ENCODE measurements at regions not wholly inside any gene's neighbourhood (a gene's known extent, or its start where the extent isn't known, plus 50 kb on each side); places are given as distances from the start of the nearest gene placed in this dataset.
"Not testable (repeated sequence)": the region's sequence is repeated elsewhere in the genome, so short reads cannot be mapped to it uniquely, and the experiment has no call there.

GRCh38 chr13:69649063-69649392 lies 458.6 kb upstream of the ATXN8OS start:
- CTCF ChIA-PET: no interaction called here
- POLR2A ChIA-PET: no interaction called here

DNA sequence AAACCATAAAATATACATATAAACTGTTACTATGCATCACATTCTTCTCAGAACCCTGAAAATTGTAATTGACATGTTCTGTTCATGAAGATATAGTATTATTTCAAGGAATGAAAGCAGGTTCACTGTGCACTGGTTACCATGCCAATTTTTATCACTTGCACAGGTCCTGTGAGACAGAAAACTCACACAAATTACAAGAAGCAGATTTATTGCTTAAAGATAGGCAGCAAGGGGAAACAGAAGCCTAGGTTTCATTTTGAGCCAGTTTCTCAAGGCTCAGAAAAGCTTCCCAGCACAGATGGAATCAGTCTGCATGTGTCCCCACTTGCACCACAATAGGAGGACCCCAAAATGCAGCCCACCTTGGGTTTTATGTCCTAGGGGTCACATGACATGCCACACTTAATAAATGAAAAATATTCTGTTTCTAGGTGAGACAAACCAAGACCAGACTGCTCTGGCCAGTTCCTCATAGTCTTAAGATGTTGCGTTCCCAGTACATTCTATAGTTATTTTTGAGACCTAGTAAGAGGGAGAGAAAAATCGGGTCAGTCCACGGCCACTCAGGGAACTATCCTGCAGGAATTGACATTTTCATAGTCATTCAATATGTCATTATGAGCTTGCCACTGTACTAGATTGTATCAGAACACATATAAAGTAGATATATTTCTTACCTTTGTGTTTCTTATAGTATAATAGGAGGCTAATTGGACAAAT lies 459.1 kb upstream of the ATXN8OS start:
- ChIA-PET CTCF (no interaction called here), POLR2A (no interaction called here)

DNA sequence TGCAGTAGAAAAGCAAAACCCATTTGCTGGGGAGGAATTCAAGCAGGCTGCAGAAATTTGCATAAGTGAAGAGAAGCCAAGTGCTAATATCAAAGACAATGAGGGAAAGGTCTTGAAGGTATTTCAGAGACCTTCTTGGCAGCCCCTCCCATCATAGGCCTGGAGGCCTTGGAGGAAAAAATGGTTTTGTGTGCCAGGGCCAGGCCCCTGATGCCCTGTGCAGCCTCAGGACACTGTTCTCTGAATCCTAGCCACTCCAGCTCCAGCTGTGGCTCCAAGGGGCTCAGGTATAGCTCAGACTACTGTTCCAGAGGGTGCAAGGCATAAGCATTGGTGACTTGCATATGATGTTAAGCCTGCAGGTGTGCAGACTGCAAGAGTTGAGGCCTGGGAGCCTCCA lies 463.2 kb upstream of the ATXN8OS start:
- ChIA-PET CTCF (no interaction called here), POLR2A (no interaction called here)

DNA sequence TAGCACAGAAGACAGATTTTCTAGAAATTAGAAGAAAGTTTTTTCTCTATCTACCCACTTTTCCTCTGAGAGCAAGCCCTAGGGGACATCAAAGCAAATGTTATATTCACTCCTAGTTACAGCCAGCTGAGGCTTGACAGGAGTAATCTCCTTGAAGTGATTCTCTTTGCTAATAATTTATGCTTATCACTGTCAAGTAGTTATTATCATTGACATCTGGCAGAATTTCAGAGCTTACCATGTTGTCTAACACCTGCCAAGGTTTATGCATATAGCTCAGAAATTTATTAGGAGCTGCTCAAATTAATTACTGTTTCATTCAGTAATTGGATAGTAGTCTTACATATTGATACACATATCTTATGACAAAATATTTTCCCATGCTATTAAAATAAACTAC lies 465.9 kb upstream of the ATXN8OS start:
- ChIA-PET CTCF (no interaction called here), POLR2A (no interaction called here)

DNA sequence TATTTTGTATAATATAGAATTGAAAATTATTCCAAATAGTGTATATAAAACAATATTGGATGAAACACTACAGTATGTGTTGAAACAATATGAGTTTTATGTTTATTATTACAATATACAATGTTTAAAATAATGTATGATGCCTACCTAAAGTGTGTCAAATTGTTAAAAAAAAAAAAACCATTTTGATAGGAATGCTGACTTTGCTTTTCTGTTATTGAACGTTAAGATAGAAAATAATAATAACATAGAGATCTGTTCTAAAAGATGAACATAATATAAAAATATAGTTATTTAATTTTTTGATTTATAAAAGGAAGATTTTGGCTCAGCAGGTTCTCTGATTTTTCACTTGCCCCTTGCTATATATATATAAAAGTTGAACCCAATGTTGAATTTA lies 474.6 kb upstream of the ATXN8OS start:
- CTCF ChIA-PET: no interaction called here

DNA sequence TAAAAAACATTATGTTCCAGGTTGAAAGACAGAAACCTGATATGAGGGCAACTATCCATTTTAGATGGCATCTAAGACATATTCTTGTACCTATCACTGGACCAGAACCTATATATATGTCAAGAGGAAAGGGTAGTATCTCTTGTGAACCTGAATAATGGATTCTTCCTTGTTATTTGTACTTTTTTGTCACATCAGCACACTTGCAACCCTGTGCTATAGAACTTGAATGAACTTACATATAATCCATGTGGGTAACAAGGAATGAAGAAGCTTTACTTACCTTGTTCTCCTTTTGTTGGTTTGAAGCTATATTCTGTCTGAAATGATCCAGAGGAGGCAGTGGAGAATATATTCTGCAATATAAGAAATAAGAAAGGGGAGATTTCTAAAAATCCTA lies 483.7 kb upstream of the ATXN8OS start:
- ChIA-PET CTCF (no interaction called here), POLR2A (no interaction called here)

More for the DNA sequence above, 474.6 kb upstream of the ATXN8OS start:
- POLR2A ChIA-PET: no interaction called here

DNA sequence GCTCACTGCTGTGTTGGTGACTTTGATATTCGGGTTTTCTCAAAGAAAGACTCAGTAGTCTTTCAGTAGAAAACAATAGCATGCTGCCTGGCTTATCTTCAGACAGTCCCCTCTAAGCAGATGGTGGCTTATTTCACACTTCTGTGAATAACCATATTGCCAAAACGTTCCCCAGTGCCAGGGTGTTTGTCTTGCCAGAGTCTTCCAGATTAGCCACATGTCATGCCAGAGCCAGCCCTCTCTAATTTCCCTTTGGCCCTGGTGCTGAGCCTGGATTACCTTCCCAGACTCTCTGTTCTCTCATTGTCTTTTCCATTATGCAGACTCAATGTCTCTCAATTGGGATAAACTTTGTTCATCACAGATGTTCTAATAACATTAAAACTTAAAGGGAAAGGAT lies 488.0 kb upstream of the ATXN8OS start:
- CTCF ChIA-PET: no interaction called here

GRCh38 chr13:69618838-69619237 lies 488.8 kb upstream of the ATXN8OS start:
- ChIA-PET CTCF (no interaction called here), POLR2A (no interaction called here)

More for the DNA sequence above, 488.0 kb upstream of the ATXN8OS start:
- POLR2A ChIA-PET: no interaction called here

- ChIA-PET POLR2A (no interaction called here), CTCF (no interaction called here)
Observed at GRCh38 chr13:69618393-69618792, 489.2 kb upstream of the ATXN8OS start.

- POLR2A ChIA-PET: no interaction called here
- CTCF ChIA-PET: no interaction called here
Observed at GRCh38 chr13:69617587-69617986, 490.0 kb upstream of the ATXN8OS start.

- ChIA-PET CTCF (no interaction called here), POLR2A (no interaction called here)
Observed at GRCh38 chr13:69616396-69616795, 491.2 kb upstream of the ATXN8OS start.

DNA sequence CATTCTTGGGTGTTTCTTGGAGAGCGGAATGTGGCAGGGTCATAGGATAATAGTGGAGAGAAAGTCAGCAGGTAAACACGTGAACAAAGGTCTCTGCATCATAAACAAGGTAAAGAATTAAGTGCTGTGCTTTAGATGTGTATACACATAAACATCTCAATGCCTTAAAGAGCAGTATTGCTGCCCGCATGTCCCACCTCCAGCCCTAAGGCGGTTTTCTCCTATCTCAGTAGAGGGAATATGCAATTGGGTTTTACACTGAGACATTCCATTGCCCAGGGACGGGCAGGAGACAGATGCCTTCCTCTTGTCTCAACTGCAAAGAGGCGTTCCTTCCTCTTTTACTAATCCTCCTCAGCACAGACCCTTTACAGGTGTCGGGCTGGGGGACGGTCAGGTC lies 492.6 kb upstream of the ATXN8OS start:
- CTCF ChIA-PET, POLR2A ChIA-PET: not testable (repeated sequence)

GRCh38 chr13:69604698-69605097 lies 502.9 kb upstream of the ATXN8OS start:
- ChIA-PET POLR2A (no interaction called here), CTCF (no interaction called here)

DNA sequence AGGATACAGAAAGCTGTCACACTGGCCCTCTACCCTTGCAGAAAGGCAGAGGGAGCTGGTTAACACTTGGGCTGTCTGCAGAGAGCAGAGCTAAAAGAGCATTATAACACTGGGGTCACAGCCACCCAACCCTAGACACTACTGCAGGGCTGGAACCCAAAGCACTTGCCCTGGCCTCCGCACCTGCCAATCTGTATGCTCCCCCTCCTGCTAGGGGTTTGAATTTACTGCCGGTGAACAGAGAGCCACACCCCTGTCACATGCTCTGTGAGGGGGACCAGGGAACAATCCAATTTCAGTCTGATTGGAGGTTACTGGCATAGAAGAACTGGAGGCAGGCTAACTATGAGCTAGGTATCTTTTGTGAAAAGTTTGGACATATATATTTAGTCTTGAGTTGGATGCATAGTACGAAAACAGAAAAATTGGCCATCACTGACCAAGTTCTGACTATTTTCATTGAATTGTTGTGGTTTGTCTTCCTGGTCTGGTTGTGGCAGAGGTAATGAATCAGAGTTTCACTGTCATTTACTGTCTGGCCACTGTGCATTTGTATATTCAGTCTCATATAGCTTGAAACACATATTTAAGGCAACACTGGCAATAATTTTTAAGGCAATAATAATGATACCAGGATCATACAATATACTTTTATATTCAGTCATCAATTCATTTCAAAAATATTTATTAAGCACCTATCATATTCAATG lies 504.3 kb upstream of the ATXN8OS start:
- ChIA-PET POLR2A (no interaction called here), CTCF (no interaction called here)

- ChIA-PET CTCF (no interaction called here), POLR2A (no interaction called here)
Observed at GRCh38 chr13:69601661-69602060, 506.0 kb upstream of the ATXN8OS start.

DNA sequence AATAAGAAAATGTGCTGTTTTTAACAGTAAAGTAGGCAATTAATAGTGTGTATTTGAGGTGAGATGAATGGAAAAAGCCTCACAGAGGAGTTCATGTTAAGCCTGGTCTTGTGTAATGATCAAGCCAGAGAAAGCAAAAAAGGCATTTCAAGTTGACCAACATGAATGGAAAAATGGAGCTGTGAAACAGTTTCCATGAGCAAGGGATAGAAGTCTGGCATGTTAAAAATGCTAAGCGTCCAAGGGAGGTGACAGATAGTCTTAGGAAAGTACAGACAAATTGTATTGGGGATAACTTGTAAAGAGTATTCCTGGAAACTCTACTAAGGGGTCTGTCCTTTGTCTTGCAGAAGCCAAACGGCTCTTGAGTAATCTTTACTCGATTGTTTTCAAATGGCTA lies 506.8 kb upstream of the ATXN8OS start:
- POLR2A ChIA-PET: no interaction called here
- CTCF ChIA-PET: no interaction called here

DNA sequence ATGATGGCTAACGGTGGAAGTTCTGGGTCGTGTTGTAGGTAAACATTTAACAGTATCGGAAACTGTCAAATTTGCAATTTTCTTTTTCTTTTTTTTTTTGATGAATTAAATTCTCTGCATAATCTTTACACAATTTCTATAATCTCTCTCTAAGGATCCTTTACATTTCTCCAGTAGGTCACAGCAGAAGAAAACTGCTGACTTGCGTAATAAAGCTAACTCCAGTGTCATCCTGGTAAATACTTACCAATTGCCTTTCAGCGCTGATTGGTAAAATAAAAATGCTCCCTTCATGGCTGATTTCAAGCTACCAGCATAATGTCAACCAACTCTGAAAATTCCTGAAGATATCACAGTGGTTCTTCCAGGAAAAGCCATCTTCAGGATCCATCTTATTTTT lies 510.5 kb upstream of the ATXN8OS start:
- CTCF ChIA-PET: no interaction called here
- POLR2A ChIA-PET: no interaction called here

DNA sequence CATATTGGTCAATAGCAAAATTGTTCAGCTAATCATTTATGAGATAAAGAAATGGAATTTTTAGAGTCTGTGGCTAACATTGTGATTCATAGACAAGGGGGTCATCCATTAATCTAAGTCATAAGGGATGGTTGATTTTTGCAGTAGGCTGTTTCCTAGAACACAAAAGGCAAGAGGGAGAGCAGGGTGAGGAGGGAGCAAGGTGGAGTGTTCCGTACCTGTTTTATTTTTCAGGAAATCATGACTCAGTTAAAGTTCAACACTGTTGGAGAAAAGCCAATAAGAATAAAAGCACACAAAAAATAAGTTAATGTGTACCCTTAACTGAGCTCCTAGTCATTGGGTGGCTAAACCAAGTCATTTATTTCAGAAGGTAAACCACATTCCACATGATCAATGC lies 512.4 kb upstream of the ATXN8OS start:
- ChIA-PET CTCF (no interaction called here), POLR2A (no interaction called here)

GRCh38 chr13:69591437-69591836 lies 516.2 kb upstream of the ATXN8OS start:
- POLR2A ChIA-PET: no interaction called here

GRCh38 chr13:69589531-69590235 lies 517.9 kb upstream of the ATXN8OS start:
- CTCF ChIA-PET: no interaction called here
- POLR2A ChIA-PET: no interaction called here

More at GRCh38 chr13:69591437-69591836, 516.2 kb upstream of the ATXN8OS start:
- CTCF ChIA-PET: no interaction called here

DNA sequence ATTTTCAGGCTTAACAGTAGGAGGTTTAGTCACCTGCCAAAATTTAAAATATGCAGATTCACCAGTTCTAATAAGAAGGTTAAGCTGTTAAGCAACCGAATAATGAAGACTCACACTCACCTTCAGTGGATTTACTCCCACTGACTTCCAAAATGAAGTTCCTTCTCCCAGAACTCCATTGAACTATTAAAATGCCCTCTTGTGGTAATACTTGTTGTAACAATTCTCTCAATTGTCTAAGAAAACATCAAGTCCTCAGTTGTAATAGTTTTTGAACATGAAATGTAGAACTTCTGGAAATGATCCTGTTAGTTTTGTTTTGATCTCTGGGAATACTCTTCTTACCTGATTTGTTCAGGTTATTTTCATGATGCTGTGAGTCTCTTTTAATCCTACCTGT lies 522.0 kb upstream of the ATXN8OS start:
- ChIA-PET POLR2A (no interaction called here), CTCF (no interaction called here)

DNA sequence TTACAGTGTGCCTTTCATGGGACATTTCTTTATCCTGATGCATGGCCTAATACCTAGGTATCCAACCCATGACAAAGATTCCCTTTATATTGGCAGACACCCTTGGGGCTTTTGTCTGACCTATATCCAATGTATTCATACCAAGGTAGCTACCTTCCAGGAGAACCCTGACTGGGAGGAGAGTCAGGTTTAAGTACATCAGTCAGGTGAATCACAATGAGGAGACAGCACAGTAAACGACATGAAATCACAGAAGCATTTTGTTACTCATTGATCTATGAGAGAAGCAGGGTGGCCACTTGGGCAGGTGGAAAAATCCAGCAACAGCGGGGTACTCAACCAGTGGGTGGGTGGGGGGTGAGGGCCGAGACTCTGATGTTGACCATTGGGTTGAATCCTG lies 527.4 kb upstream of the ATXN8OS start:
- CTCF ChIA-PET: no interaction called here
- POLR2A ChIA-PET: no interaction called here
